ENCODE measurements at regions not wholly inside any gene's neighbourhood (a gene's known extent, or its start where the extent isn't known, plus 50 kb on each side); places are given as distances from the start of the nearest gene placed in this dataset.

- TF ChIP-seq CTCF (IDR thresholded peaks at IDR 0.05; ENCODE audit: insufficient read depth, low read depth, low read length) = no peak
- H3K27me3 ChIP-seq (ENCODE audit: control insufficient read depth, insufficient read depth, low read length) = no peaks in the 10 kb centered on the region
- no peak for DNase-seq (ENCODE audit: low read depth)
- ChIA-PET CTCF (no interaction called here), POLR2A (no interaction called here)
- no peaks in the 10 kb centered on the region for H3K36me3 ChIP-seq (ENCODE audit: control insufficient read depth, insufficient read depth, low read length)
- H3K4me3 ChIP-seq (ENCODE audit: low read depth, low read length) = no peak overlapping the region
These were observed 510.2 kb downstream of the TCERG1L start for GRCh38 chr10:130801276-130801675.

- POLR2A ChIA-PET = no interaction called here
- CTCF ChIA-PET = no interaction called here
- TF ChIP-seq CTCF (IDR thresholded peaks at IDR 0.05; ENCODE audit: insufficient read depth, low read depth, low read length) = no peak
These were observed 509.7 kb downstream of the TCERG1L start for GRCh38 chr10:130801784-130802183.

GRCh38 chr10:130802301-130802700 lies 509.2 kb downstream of the TCERG1L start:
- no peaks in the 10 kb centered on the region for H3K36me3 ChIP-seq (ENCODE audit: control insufficient read depth, insufficient read depth, low read length)
- H3K4me3 ChIP-seq (ENCODE audit: low read depth, low read length) = no peak overlapping the region
- H3K27me3 ChIP-seq (ENCODE audit: control insufficient read depth, insufficient read depth, low read length) = no peaks in the 10 kb centered on the region
- no peak for TF ChIP-seq CTCF (IDR thresholded peaks at IDR 0.05; ENCODE audit: insufficient read depth, low read depth, low read length)
- no peak for DNase-seq (ENCODE audit: low read depth)
- CTCF ChIA-PET = no interaction called here
- POLR2A ChIA-PET = no interaction called here

More at GRCh38 chr10:130801784-130802183, 509.7 kb downstream of the TCERG1L start:
- H3K4me3 ChIP-seq (ENCODE audit: low read depth, low read length) = no peak overlapping the region
- DNase-seq (ENCODE audit: low read depth) = no peak
- no peaks in the 10 kb centered on the region for H3K27me3 ChIP-seq (ENCODE audit: control insufficient read depth, insufficient read depth, low read length)
- H3K36me3 ChIP-seq (ENCODE audit: control insufficient read depth, insufficient read depth, low read length) = no peaks in the 10 kb centered on the region

- ChIA-PET POLR2A (no interaction called here), CTCF (no interaction called here)
- H3K36me3 ChIP-seq (ENCODE audit: control insufficient read depth, insufficient read depth, low read length) = no peaks in the 10 kb centered on the region
These were observed 507.2 kb downstream of the TCERG1L start for GRCh38 chr10:130804281-130804680.

GRCh38 chr10:130804778-130805634 lies 506.5 kb downstream of the TCERG1L start:
- Histone ChIP-seq H3K36me3 (ENCODE audit: control insufficient read depth, insufficient read depth, low read length) (no peaks in the 10 kb centered on the region), H3K27me3 (ENCODE audit: control insufficient read depth, insufficient read depth, low read length) (no peaks in the 10 kb centered on the region), H3K4me3 (ENCODE audit: low read depth, low read length) (no peak overlapping the region)
- ChIA-PET CTCF (no interaction called here), POLR2A (no interaction called here)
- no peak for TF ChIP-seq CTCF (IDR thresholded peaks at IDR 0.05; ENCODE audit: insufficient read depth, low read depth, low read length)
- no peak for DNase-seq (ENCODE audit: low read depth)

More at GRCh38 chr10:130804281-130804680, 507.2 kb downstream of the TCERG1L start:
- Histone ChIP-seq H3K27me3 (ENCODE audit: control insufficient read depth, insufficient read depth, low read length) (no peaks in the 10 kb centered on the region), H3K4me3 (ENCODE audit: low read depth, low read length) (no peak overlapping the region)
- no peak for DNase-seq (ENCODE audit: low read depth)
- no peak for TF ChIP-seq CTCF (IDR thresholded peaks at IDR 0.05; ENCODE audit: insufficient read depth, low read depth, low read length)

Data from BJ (cell line).